OCI-LY7 (cell line): ENCODE measurements at regions not wholly inside any gene's neighbourhood (a gene's known extent, or its start where the extent isn't known, plus 50 kb on each side); places are given as distances from the start of the nearest gene placed in this dataset.

Source experiments
- EZH2phosphoT487 ChIP-seq: fragments of 200-600 bp; sonication (generic); IDR thresholded peaks from 2 replicates; pipeline ENCODE4 v1.6.1; 2018; ENCODE audit warnings: low read depth, borderline replicate concordance, mild to moderate bottlenecking, mixed run types, antibody characterized with exemption, low read length, moderate library complexity, mixed read lengths
- TF ChIP-seq, protein P1 (sequence below): fragments of 200-600 bp; sonication (generic); conservative IDR thresholded peaks from 2 replicates; pipeline ENCODE4 v1.5.1; 2014; ENCODE audit warnings: mild to moderate bottlenecking, antibody characterized with exemption, low read length, moderate library complexity, mixed read lengths

GRCh38 chr5:2669913-2670312 is 81.6 kb downstream of the IRX2 start:
- TF ChIP-seq, protein P1, sequence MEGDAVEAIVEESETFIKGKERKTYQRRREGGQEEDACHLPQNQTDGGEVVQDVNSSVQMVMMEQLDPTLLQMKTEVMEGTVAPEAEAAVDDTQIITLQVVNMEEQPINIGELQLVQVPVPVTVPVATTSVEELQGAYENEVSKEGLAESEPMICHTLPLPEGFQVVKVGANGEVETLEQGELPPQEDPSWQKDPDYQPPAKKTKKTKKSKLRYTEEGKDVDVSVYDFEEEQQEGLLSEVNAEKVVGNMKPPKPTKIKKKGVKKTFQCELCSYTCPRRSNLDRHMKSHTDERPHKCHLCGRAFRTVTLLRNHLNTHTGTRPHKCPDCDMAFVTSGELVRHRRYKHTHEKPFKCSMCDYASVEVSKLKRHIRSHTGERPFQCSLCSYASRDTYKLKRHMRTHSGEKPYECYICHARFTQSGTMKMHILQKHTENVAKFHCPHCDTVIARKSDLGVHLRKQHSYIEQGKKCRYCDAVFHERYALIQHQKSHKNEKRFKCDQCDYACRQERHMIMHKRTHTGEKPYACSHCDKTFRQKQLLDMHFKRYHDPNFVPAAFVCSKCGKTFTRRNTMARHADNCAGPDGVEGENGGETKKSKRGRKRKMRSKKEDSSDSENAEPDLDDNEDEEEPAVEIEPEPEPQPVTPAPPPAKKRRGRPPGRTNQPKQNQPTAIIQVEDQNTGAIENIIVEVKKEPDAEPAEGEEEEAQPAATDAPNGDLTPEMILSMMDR = no peak
- no peak for TF ChIP-seq EZH2phosphoT487
